Fibroblast of lung (primary cell): ENCODE measurements at regions not wholly inside any gene's neighbourhood (a gene's known extent, or its start where the extent isn't known, plus 50 kb on each side); places are given as distances from the start of the nearest gene placed in this dataset.

Source experiments
- EZH2 ChIP-seq: IDR thresholded peaks from 2 replicates; pipeline ENCODE4 v1.5.1; 2012; ENCODE audit warnings: low read length, control low read depth, mild to moderate bottlenecking; ENCODE audit errors: missing control alignments
- TF ChIP-seq, protein P1 (sequence below), 2 donors: IDR thresholded peaks in 1 of 2; conservative IDR thresholded peaks in 1 of 2; 1 replicate in 1 of 2; 2 replicates in 1 of 2; pipeline ENCODE4 v1.5.1; 2011 to 2012; ENCODE audit warnings: low read length in 2 of 2, control low read depth in 1 of 2, inconsistent platforms in 1 of 2, low read depth in 1 of 2, mild to moderate bottlenecking in 1 of 2

DNA sequence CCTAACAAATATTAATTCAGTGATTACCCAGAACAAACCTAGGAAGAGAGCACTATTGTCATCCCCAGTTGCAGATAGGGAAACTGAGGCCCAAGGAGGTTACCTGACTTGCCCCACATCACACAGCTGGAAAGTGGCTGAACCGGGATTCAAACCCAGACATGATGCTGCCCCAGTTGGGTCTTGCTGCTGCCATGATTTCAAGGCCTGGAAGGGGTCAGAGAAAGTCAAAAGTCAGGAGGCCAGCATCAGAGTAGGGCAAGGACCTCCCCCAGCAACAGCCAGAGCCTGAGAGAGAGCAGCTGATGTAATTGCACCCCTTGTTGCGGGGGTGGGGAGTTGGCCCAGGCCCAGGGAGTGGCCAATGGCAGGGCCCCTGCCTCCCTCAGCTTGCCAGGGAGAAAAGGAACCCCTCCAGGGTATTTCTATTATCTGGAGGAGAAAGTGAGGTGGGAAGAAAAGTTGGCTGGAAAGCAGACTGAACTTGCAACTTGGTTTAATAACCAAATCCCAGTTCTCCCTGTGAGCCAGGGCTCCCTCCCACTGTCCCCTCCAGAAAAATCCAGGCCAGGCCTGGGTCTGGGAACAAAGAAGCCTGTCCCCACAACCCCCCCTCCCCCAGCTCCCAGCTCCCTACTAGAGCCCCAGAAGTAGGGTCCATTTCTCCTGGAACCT is 83.6 kb downstream of the MRPL14 start:
- TF ChIP-seq, protein P1, sequence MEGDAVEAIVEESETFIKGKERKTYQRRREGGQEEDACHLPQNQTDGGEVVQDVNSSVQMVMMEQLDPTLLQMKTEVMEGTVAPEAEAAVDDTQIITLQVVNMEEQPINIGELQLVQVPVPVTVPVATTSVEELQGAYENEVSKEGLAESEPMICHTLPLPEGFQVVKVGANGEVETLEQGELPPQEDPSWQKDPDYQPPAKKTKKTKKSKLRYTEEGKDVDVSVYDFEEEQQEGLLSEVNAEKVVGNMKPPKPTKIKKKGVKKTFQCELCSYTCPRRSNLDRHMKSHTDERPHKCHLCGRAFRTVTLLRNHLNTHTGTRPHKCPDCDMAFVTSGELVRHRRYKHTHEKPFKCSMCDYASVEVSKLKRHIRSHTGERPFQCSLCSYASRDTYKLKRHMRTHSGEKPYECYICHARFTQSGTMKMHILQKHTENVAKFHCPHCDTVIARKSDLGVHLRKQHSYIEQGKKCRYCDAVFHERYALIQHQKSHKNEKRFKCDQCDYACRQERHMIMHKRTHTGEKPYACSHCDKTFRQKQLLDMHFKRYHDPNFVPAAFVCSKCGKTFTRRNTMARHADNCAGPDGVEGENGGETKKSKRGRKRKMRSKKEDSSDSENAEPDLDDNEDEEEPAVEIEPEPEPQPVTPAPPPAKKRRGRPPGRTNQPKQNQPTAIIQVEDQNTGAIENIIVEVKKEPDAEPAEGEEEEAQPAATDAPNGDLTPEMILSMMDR (conservative IDR thresholded peaks at IDR 0.05 in 1 of 2, IDR thresholded peaks at IDR 0.05 in 1 of 2; ENCODE audit: low read depth in 1 of 2, low read length in 2 of 2) = no peak
- no peak for TF ChIP-seq EZH2
